SH-SY5Y (cell line): ENCODE measurements at regions not wholly inside any gene's neighbourhood (a gene's known extent, or its start where the extent isn't known, plus 50 kb on each side); places are given as distances from the start of the nearest gene placed in this dataset.

ENCODE experiments used
- GATA2 ChIP-seq: IDR thresholded peaks from 2 replicates; pipeline ENCODE4 v1.6.1; 2011; ENCODE audit warnings: mild to moderate bottlenecking, low read depth, low read length
- GATA3 ChIP-seq: IDR thresholded peaks from 2 replicates; pipeline ENCODE4 v1.6.1; 2011; ENCODE audit warnings: low read depth, mild to moderate bottlenecking, low read length, moderate library complexity

GRCh38 chr3:76096036-76096435 lies 310.7 kb upstream of the ZNF717 start:
- TF ChIP-seq GATA2 (no peak), GATA3 (no peak)
